Progenitor cell of endocrine pancreas (in vitro differentiated cells): ENCODE measurements at regions not wholly inside any gene's neighbourhood (a gene's known extent, or its start where the extent isn't known, plus 50 kb on each side); places are given as distances from the start of the nearest gene placed in this dataset.

Experiments used
- DNase-seq: peaks from one replicate; pipeline ENCODE4 v3.0.0; 2021; ENCODE audit warnings: low spot score; ENCODE audit not compliant: unreplicated experiment
- H3K27ac Mint-ChIP-seq: 2 replicates; pipeline ENCODE4 v1.8.0; 2021; ENCODE audit warnings: mild to moderate bottlenecking, moderate library complexity, mixed read lengths
- H3K27me3 Mint-ChIP-seq: 2 replicates; pipeline ENCODE4 v1.8.0; 2021; ENCODE audit warnings: mixed read lengths
- H3K36me3 Mint-ChIP-seq: 2 replicates; pipeline ENCODE4 v1.8.0; 2022; ENCODE audit warnings: mixed read lengths; ENCODE audit not compliant: insufficient read depth
- H3K4me1 Mint-ChIP-seq: 2 replicates; pipeline ENCODE4 v1.8.0; 2021; ENCODE audit warnings: low read depth, mixed read lengths
- H3K4me3 Mint-ChIP-seq: 2 replicates; pipeline ENCODE4 v1.8.0; 2021; ENCODE audit warnings: low read depth, mild to moderate bottlenecking, moderate library complexity, mixed read lengths
- H3K9me3 Mint-ChIP-seq: 2 replicates; pipeline ENCODE4 v1.8.0; 2021; ENCODE audit warnings: low read depth, mixed read lengths
- TF ChIP-seq, protein P1 (sequence below): fragments of 200-600 bp; sonication (generic); IDR thresholded peaks from one replicate; pipeline ENCODE4 v1.5.0; 2021; ENCODE audit warnings: antibody characterized with exemption, mild to moderate bottlenecking; ENCODE audit not compliant: unreplicated experiment

DNA sequence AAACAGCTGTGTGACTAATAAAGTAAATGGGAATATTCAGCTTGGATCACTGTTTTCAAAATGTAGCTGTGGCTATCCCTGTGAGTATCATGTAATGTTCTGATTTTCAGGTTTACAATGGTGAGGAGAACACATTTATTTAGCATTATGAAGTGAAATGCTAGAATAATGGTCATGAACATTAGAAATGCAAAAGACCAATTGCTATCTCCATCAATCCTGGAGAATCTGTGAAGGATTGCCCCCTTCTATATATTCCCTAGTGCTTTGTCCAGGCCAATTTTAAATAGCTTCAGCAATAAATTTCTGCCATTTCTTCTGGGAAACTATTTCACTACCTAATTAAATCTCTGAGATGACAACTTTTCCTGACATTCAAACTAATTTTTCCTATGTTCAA, 1399.1 kb downstream of the PCDH19 start:
- Mint-ChIP-seq H3K4me1 (no peaks in the 10 kb centered on the region), H3K27ac (no peak overlapping the region), H3K27me3 (no peaks in the 10 kb centered on the region), H3K4me3 (no peak overlapping the region), H3K36me3 (peaks cover 5% of the 10 kb centered on the region), H3K9me3 (peaks cover 8% of the 10 kb centered on the region)
- TF ChIP-seq, protein P1, sequence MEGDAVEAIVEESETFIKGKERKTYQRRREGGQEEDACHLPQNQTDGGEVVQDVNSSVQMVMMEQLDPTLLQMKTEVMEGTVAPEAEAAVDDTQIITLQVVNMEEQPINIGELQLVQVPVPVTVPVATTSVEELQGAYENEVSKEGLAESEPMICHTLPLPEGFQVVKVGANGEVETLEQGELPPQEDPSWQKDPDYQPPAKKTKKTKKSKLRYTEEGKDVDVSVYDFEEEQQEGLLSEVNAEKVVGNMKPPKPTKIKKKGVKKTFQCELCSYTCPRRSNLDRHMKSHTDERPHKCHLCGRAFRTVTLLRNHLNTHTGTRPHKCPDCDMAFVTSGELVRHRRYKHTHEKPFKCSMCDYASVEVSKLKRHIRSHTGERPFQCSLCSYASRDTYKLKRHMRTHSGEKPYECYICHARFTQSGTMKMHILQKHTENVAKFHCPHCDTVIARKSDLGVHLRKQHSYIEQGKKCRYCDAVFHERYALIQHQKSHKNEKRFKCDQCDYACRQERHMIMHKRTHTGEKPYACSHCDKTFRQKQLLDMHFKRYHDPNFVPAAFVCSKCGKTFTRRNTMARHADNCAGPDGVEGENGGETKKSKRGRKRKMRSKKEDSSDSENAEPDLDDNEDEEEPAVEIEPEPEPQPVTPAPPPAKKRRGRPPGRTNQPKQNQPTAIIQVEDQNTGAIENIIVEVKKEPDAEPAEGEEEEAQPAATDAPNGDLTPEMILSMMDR = no peak
- no peak for DNase-seq

DNA sequence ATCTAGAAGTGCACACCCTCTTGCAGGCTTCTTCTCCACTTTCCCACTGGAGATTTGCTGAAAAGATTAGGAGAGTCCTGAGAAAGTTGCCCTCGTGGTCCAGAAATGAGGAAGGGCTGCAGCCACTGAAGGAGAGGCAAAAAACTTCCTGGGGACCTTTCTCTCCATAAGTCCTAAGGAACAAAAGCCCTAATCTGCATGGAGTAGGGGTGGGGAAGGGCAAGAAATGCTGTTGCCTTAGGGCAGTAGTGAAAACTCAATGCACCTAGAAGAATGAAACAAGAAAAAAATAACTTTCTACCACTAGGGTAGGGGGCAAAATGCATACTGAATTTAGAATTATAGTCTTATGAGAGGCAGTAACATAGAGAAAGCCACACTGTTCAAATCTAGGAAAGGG, 1408.8 kb downstream of the PCDH19 start:
- Mint-ChIP-seq H3K27me3 (no peaks in the 10 kb centered on the region), H3K27ac (no peak overlapping the region), H3K4me1 (no peaks in the 10 kb centered on the region), H3K36me3 (no peaks in the 10 kb centered on the region), H3K4me3 (no peak overlapping the region), H3K9me3 (peaks cover 3% of the 10 kb centered on the region)
- TF ChIP-seq, protein P1 = no peak
- no peak for DNase-seq

DNA sequence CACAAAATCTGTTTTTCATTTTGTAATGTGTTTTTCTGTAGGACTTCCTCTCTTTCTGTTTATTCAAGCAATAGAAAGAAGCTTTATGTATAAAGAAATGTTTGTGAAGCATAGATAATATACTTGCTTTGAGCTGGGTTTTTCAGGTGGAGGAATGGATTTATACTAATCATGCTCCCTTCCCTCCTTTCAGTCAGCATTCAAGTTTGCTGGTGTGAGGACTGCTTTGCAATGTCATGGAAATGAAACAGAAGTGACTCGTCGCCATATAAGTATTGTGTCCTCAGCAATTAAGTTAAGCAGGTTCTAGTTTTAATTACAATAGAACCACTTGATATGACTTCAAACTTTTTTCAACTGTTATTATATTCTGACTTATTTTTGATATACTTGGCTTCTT, 1447.1 kb downstream of the PCDH19 start:
- Mint-ChIP-seq H3K27me3 (no peaks in the 10 kb centered on the region), H3K4me3 (no peak overlapping the region), H3K36me3 (no peaks in the 10 kb centered on the region), H3K4me1 (no peaks in the 10 kb centered on the region), H3K9me3 (no peaks in the 10 kb centered on the region), H3K27ac (no peak overlapping the region)
- TF ChIP-seq, protein P1 = no peak
- DNase-seq = no peak

DNA sequence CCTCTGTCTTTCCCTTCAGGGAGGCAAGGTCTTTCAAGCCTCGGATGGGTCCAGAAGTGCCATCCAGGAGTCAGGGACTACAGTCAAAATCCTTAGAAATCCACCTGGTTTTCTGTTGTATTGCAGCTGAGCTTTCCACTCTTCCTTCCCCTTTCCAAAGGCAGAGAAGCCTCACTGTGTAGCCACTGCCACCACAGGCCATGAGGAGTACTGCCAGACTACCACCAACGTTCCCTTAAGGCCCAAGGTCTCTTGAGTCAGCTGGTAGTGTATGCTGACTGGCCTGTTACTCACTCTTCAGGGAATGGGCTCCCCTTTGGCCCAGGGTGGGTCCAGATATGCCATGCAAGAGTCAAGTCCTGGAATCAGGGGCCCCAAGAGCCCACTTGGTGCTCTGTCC, 1454.1 kb downstream of the PCDH19 start:
- Mint-ChIP-seq H3K4me3 (no peak overlapping the region), H3K4me1 (no peaks in the 10 kb centered on the region), H3K9me3 (peaks cover 26% of the 10 kb centered on the region), H3K36me3 (peaks cover 1% of the 10 kb centered on the region), H3K27ac (no peak overlapping the region), H3K27me3 (no peaks in the 10 kb centered on the region)
- TF ChIP-seq, protein P1 = no peak
- DNase-seq = no peak

DNA sequence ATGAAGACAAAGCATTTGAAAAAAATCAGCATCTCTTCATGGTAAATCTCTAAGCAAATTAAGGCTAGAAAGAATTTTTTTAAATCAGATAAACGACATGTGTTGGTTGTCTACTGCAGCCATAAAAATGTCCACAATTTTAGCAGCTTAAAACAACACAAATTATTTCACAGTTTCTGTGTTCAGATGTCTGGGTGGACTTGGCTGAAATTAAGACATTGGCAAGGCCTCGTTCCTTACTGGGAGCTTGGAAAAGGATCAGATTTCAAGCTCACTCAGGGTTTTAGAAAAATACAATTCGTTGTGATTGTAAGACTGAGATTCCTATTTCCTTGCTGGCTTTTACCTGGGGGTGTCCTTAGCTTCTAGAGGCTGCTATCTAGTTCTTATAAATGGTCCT, 1470.6 kb downstream of the PCDH19 start:
- peaks cover 3% of the 10 kb centered on the region for H3K4me1 Mint-ChIP-seq
- H3K27ac Mint-ChIP-seq = no peak overlapping the region
- no peaks in the 10 kb centered on the region for H3K27me3 Mint-ChIP-seq
- DNase-seq = no peak
- peaks cover 1% of the 10 kb centered on the region for H3K36me3 Mint-ChIP-seq
- TF ChIP-seq, protein P1 = no peak
- H3K9me3 Mint-ChIP-seq = no peaks in the 10 kb centered on the region
- H3K4me3 Mint-ChIP-seq = no peak overlapping the region
